Transverse colon (tissue), 4 donors: ENCODE measurements at regions not wholly inside any gene's neighbourhood (a gene's known extent, or its start where the extent isn't known, plus 50 kb on each side); places are given as distances from the start of the nearest gene placed in this dataset.

ENCODE experiments used
- CTCF ChIP-seq, 5 experiments: fragments of 200-600 bp in 3 of 5; fragments of 450-650 bp in 2 of 5; sonication (generic) in 3 of 5; IDR thresholded peaks; 1 replicate in 2 of 5; 2 replicates in 3 of 5; pipeline ENCODE4 v1.5.1; 2016 to 2017; ENCODE audit warnings: antibody characterized with exemption in 5 of 5, inconsistent platforms in 3 of 5, mild to moderate bottlenecking in 2 of 5, moderate library complexity in 1 of 5
- EP300 ChIP-seq: sonication (generic); formaldehyde crosslinking; IDR thresholded peaks from one replicate; pipeline ENCODE4 v1.6.1; 2017; ENCODE audit warnings: antibody characterized with exemption, low read depth
- POLR2A ChIP-seq: fragments of 450-650 bp; IDR thresholded peaks from one replicate; pipeline ENCODE4 v1.6.1; 2016; ENCODE audit warnings: antibody characterized with exemption, mild to moderate bottlenecking, moderate library complexity
- POLR2AphosphoS5 ChIP-seq, 3 donors: sonication (generic); formaldehyde crosslinking; IDR thresholded peaks; one replicate each; pipeline ENCODE4 v1.6.1; 2016; ENCODE audit warnings: antibody characterized with exemption in 3 of 3

GRCh38 chr17:27207073-27207513, 86.8 kb upstream of the WSB1 start:
- TF ChIP-seq CTCF (IDR thresholded peaks at IDR 0.05) (no peak), POLR2A (no peak), POLR2AphosphoS5 (IDR thresholded peaks at IDR 0.05) (no peak), EP300 (no peak)
